ENCODE measurements at regions not wholly inside any gene's neighbourhood (a gene's known extent, or its start where the extent isn't known, plus 50 kb on each side); places are given as distances from the start of the nearest gene placed in this dataset.
"Not testable (repeated sequence)": the region's sequence is repeated elsewhere in the genome, so short reads cannot be mapped to it uniquely, and the experiment has no call there.

DNA sequence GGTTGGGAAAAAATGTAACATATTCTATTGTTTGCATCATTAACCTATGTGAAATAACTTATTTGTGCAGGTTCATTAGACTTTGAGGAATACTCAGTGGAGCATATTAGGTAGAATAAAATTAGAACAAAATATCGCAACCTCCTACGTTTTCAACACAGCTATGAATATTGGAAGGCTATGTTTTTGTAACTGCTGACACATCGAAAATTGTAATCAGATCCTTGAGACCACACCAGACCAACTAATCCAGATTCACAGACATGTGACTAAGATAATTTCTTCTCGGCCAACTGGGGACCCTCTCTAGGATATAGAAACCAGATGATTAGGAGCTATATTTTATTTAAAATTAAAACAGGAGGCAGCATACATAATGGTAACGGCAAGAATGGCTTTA is 77.5 kb upstream of the VWC2 start:
- ATAC-seq (no peak), DNase-seq (no peak)
- intact Hi-C loops (cut with DNase I, micrococcal nuclease), result no loop called here

GRCh38 chr7:49700841-49701240 is 72.6 kb upstream of the VWC2 start:
- intact Hi-C loops (cut with DNase I, micrococcal nuclease), result no loop called here
- no peak for ATAC-seq
- DNase-seq, result no peak

GRCh38 chr7:49702099-49702498 is 71.3 kb upstream of the VWC2 start:
- ATAC-seq (no peak), DNase-seq (no peak)
- intact Hi-C loops (cut with DNase I, micrococcal nuclease), result no loop called here

GRCh38 chr7:49703337-49703736 is 70.1 kb upstream of the VWC2 start:
- ATAC-seq (no peak), DNase-seq (no peak)
- intact Hi-C loops (cut with DNase I, micrococcal nuclease), result no loop called here

DNA sequence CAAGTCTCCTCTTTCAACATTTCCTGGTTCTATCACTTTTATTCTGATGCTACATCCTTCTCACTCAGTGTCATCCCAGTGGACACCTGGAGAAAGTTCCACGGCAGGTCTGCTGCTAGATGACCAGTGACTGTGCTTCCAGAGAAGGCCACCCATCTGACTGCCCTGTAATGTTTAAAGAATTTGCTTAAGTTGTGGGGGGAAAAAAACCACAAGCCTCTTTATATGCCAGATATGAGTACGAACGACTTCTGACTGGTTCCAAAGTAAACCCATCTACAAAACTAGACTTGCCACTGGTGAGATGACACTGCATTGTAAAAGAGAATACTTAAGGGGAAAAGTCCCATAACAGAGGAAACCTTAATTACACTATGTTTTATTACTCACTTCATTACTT is 69.6 kb upstream of the VWC2 start:
- intact Hi-C loops (cut with DNase I, micrococcal nuclease), result no loop called here
- ATAC-seq, result no peak
- DNase-seq, result no peak

DNA sequence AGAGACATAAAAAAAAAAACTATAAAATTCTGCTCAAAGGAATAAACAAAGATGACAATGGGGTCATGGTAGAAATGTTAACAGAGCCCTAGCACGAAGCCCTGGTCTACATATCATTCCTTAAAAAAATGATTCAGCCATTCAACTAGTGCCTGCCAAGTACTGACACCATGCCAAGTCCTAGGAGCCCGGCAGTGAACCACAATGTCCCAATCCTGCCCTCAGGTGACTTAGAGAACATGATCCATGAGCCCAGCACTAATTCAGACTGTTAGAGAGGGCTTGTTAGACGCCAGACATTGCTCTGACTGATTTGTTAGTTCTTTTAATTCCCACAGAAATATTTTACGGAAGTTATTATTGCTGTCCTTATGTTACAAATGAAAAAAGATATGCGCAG is 67.3 kb upstream of the VWC2 start:
- DNase-seq (no peak), ATAC-seq (no peak)
- intact Hi-C loops (cut with DNase I, micrococcal nuclease), result no loop called here

DNA sequence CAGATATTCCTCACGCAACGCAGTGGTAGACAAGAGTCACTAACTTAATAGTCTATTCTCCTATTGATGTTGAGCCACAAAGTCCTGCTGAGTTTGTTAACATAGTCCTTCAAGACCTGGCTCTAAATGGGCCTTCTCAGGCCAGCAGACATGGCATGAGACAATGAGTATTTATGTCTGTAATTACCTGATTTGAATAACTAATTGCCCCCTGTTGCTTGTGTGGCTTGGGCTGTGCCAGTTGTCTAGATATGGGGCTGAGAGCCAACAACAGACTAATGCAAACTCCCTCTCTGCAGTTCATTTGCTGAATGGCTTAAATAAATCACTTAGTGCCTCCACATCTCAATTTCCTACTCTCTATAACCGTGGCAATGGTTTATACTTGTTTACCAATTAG is 65.5 kb upstream of the VWC2 start:
- no peak for DNase-seq
- no peak for ATAC-seq
- intact Hi-C loops (cut with DNase I, micrococcal nuclease), result no loop called here

- no peak for ATAC-seq
- intact Hi-C loops (cut with DNase I, micrococcal nuclease), result no loop called here
- no peak for DNase-seq
These were observed 64.8 kb upstream of the VWC2 start for GRCh38 chr7:49708590-49708989.

- ATAC-seq; intact Hi-C loops (cut with DNase I, micrococcal nuclease); DNase-seq: not testable (repeated sequence)
These were observed 62.2 kb upstream of the VWC2 start for GRCh38 chr7:49711072-49711723.

- ATAC-seq (no peak), DNase-seq (no peak)
- intact Hi-C loops (cut with DNase I, micrococcal nuclease), result no loop called here
These were observed 59.3 kb upstream of the VWC2 start for GRCh38 chr7:49714182-49714581.

DNA sequence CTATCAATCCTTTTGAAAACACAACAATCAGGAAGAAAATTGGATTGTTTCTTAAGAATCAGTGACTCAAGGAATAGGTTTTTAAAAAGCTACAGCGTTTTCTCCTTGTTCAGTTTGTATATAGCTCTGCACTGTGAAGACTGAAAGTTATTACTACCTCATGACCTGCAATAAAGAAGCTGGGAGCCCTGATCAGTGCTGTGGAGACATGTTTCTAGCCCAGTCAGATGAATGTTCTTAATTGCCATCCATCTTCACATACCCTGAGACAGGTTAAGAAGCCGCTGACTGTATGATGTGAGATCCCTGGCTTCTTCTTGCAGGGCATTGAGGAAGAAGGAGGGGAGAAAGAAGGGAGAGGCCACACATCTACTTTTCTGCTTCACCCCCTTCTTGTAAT is 58.0 kb upstream of the VWC2 start:
- DNase-seq (no peak), ATAC-seq (no peak)
- intact Hi-C loops (cut with DNase I, micrococcal nuclease), result no loop called here

- ATAC-seq, result peak; percentile 75
These were observed 55.9 kb upstream of the VWC2 start for GRCh38 chr7:49717547-49717946.

GRCh38 chr7:49718760-49719159 is 54.7 kb upstream of the VWC2 start:
- DNase-seq, result no peak
- intact Hi-C loops (cut with DNase I, micrococcal nuclease), result no loop called here
- peak; percentile 63 for ATAC-seq

More at GRCh38 chr7:49717547-49717946, 55.9 kb upstream of the VWC2 start:
- DNase-seq, result no peak
- intact Hi-C loops (cut with DNase I, micrococcal nuclease), result no loop called here

- DNase-seq, result peak; percentile 36 to 56
These were observed 52.0 kb upstream of the VWC2 start for GRCh38 chr7:49721441-49721840.

More at GRCh38 chr7:49721441-49721840, 52.0 kb upstream of the VWC2 start:
- peak; percentile 82 for ATAC-seq
- intact Hi-C loops (cut with DNase I, micrococcal nuclease), result no loop called here
